ENCODE measurements at regions not wholly inside any gene's neighbourhood (a gene's known extent, or its start where the extent isn't known, plus 50 kb on each side); places are given as distances from the start of the nearest gene placed in this dataset.

DNA sequence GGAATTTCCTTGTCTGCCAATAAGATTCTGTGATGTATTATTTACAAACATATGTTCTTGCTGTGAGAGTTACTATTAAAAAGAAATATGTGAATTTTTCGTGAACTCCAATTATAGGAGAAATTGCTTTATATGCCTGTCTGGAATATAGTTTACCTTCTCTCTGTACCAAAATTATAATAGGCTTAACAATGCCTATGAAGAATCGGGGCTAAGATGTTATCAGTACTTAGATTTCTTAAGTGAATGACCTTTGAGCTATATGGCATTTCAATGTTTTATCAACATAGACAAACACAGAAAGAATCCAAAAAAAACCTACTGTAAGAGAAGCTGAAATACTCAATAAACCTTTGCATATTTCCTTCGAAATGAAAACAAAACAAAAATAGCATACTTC lies 323.1 kb upstream of the ADAMTS5 start:
- in situ Hi-C loops (cut with HindIII; ENCODE audit: low sequenced_read_pairs), result no loop called here

DNA sequence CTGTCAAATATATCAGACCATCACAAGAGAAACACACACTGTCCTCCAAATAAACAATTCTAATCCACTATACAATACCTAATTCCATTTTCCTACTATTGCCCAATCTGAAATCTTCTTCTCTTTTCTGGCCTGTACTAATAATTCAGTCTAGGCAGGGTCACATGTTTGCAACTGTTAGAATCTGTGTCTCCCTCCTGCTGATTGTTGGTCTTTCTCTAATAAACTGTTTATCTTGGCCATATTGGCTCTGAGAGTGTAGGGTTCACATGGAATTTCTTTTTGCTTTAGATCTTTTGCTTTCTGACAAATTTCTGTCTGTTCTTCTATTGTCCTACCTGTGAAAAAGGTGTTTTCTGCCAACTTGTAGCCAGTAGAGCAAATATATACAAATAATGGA lies 319.9 kb upstream of the ADAMTS5 start:
- in situ Hi-C loops (cut with HindIII; ENCODE audit: low sequenced_read_pairs), result no loop called here

DNA sequence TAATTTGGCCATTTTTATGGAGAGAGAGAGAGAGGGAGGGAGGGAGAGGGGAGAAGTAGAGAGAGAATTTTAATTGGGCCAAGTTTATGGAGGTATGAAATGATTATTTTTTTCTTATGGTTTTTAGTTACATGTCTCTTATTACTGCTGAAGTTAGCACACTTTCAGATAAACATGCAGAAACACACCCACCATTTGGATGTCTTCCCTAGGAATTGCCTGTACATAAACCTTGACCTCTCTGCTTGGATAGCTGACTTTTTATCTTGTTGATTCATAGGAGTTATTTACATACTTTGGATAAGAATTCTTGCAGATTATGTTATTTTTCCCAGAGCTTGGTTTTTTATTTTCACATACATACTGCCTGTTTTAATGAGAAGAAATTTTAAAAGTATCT lies 310.2 kb upstream of the ADAMTS5 start:
- in situ Hi-C loops (cut with HindIII; ENCODE audit: low sequenced_read_pairs), result no loop called here

DNA sequence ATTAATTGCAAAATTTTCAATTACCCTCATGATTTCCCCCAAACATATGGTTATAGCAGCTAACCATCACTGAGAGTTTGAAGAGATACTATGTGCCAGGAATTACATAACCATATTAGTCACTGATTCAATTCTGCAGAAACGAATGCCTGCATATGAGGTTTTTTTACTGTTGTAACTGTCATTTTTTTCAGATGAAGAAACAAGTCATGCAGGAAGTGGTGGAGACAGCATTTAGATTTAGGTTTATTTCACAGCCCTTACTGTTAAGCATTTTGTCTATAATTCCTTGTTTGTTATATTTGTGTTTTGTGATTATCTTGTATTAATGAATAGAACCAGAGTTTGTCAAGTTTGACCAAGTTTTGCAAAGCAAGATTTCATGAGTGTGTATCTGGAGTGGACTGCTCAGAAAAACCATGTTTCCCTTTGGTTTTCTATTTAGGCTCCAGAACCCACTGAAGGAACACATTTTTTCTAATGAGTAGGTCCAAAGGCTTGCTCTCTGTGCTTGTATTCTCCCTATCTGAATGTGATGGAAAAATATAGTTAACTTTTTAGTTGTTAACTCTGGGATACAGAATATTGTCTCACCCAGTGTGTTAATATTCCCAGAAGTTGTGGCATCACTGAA lies 308.5 kb upstream of the ADAMTS5 start:
- in situ Hi-C loops (cut with HindIII; ENCODE audit: low sequenced_read_pairs), result no loop called here

DNA sequence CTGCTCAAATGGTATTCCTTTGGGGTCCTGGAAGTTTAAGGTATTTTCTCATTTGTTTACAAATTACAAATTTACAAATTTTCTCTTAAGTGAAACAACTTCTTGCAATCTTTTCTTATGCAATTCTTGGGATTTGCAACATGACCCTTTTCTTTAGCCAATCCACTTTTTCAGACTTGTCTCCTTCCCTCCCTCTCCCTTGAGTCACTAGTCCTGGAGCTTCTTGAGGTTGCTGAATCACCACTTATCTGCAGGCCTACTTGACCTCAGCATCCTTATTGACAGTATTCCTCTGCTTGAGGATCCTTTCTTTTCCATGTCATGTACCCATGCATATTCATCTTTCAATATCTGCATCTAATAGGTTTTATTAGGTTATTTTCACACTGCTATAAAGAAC lies 302.8 kb upstream of the ADAMTS5 start:
- in situ Hi-C loops (cut with HindIII; ENCODE audit: low sequenced_read_pairs), result no loop called here

DNA sequence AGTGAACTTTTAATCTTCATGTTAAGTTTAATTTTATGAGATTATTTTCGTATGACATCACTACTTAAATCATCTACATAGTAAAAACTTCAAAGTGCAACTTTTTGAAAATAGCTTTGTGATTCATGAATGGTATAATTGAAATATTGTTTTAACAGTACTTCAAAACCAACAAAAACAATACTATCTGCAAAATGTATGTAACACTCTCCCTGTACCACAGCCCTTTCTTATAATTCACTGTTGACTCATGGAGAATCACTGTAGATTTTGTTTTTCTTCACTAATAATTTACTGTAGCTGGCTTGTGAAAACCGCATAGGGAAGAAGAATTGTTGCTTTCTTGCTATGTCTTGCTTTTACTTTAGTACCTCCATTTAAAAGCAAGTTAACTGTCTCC lies 301.4 kb upstream of the ADAMTS5 start:
- in situ Hi-C loops (cut with HindIII; ENCODE audit: low sequenced_read_pairs), result no loop called here

DNA sequence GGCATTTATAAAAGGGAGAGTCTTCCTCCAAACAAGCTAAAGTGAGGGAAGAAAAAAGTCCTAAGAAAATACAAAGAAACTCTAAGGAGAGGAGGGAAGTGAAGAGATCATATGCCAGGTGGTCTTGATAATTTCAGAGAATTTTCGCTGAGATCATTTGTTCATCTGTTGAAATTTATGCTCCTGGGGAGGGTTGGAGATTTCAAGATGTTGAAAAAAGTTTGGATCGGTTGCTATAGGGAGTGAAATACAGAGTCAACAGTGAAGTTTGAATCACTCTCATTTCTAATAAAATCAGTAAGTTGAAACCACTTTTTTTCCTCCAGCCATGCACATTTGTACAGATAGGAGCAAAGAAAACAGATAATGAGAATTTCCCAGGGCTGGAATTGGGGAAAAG lies 299.1 kb upstream of the ADAMTS5 start:
- in situ Hi-C loops (cut with HindIII; ENCODE audit: low sequenced_read_pairs), result no loop called here

DNA sequence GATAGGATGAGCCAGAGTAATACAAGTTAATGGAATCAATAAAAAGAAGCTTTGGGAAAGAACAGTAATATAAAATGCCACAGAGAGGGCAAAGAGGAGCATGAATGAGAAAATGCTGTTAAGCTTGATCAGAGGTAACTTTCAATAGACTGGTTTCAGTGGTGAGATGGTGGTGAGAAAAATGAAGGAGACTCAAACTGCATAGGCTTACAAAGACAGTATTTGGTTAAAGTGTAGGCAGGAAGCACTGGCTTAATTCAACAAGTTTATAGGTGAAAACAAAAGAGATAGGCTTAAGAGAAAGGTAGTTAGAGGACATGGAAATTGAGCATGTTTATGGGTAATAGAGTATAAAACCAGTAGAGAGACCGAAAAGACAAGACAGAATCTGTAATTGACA lies 298.6 kb upstream of the ADAMTS5 start:
- in situ Hi-C loops (cut with HindIII; ENCODE audit: low sequenced_read_pairs), result no loop called here

DNA sequence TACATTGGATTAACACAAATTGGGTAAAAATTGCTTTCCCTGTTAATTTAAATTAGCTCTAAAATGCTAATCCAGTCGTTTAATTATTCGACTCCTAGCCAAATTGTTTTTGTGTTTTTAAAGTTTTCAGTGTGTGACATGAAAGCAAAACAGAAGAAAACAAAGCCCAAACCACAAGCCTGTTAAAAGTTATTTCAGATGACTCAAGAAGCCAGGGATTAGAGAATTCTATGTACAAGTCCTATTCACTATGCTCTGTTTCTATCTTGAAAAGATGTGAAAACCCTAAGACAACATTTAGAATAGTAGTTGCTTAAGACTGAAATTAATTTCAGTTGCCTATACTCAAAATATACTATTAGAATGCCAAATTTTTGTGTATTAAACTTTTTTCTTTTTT lies 294.8 kb upstream of the ADAMTS5 start:
- in situ Hi-C loops (cut with HindIII; ENCODE audit: low sequenced_read_pairs), result no loop called here

DNA sequence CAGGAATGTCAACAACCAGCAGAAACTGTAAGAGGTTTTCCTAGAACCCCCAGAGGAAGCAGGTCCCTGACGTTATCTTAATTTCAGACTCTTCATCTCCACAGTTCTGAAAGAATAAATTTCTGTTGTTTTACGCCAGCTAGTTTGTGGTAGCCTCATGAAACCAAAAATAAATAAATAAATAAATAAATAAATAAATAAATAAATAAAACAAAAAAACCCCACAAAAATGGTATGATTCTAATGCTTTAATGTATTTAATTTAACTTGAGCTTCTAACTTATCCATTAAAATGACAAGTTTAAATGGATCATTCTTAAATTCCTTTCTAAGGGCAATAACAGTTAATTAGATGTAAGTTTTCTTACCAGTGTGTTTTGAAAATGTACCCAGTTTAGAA lies 293.8 kb upstream of the ADAMTS5 start:
- in situ Hi-C loops (cut with HindIII; ENCODE audit: low sequenced_read_pairs), result no loop called here

DNA sequence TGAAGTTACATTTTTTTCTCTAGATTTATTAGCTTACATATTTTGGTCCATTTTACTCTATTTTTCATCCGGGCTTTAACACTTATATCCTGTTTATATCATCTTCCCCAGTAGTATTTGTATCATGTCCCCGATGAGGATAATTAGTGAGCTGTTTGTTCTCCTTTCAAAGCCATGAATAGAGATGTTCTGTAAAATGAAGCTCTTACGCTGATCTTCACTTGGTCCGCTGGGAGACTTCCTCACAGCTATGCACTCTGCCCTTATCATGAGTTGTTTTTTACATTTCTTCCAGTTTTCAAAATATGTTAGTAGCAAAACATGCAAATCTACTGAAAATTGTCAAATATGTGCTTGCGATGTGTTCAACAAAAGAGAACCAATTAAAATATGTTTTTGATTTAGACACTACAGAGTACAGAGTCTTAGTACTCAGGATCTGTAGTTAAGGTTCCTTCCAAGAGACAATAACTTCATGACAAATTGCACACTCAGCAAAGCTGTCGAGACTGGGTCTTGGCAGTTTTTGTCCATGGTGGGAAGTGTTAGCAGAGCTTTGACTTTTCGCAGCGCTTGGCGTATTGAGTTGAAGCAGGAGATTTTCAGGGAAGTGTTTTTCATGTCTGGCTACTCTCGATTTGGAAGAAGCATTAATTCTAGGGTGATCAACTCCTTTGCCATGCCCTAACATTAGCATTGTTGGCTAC lies 292.0 kb upstream of the ADAMTS5 start:
- in situ Hi-C loops (cut with HindIII; ENCODE audit: low sequenced_read_pairs), result no loop called here

DNA sequence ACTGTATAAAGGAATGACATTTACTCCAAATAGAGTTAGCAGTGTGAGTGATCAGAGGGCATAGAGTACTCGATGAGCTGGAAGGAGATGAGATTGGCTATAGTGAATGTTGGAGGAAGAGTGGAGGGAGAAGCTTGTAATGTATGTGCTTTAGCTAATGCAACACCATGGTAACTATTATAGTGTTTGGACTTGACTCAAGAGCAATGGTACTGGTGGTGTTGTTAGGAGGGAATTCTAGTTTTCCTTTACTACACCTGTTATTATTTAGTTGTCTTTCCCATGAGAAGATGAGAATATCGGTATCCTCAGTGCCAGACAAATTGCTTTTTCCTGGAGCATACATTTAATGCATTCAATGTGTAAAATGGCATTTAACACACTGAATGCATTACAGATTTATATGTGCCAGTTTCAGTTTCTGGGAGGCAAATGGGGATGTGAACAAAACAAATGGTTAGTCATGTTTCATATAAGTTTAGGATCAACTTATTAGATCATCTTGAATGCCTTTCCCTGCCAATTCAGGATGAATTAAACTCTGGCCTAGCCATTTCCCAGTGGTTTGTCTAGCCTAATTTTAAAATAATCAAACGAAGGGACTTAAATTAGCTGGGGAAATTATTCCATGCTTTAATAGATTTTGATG lies 291.1 kb upstream of the ADAMTS5 start:
- in situ Hi-C loops (cut with HindIII; ENCODE audit: low sequenced_read_pairs), result no loop called here

DNA sequence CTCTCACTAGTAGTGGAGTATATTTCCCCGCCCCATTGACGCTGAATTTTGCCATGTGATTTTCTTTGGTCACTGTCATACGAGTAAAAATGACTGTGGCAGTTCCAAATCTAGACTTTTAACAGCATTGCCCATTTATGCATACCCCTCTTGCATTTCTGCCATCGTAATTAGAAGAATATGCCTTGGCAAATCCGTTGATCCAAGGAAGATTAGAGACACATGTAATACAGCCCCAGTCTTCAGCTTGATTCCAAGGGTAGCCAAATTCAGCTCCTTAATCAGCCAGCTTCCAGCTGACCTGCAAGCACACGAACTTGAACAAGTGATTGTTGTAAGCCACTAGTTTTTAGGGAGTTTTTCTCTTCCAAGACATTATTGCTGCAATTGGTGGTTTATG lies 290.3 kb upstream of the ADAMTS5 start:
- in situ Hi-C loops (cut with HindIII; ENCODE audit: low sequenced_read_pairs), result no loop called here

DNA sequence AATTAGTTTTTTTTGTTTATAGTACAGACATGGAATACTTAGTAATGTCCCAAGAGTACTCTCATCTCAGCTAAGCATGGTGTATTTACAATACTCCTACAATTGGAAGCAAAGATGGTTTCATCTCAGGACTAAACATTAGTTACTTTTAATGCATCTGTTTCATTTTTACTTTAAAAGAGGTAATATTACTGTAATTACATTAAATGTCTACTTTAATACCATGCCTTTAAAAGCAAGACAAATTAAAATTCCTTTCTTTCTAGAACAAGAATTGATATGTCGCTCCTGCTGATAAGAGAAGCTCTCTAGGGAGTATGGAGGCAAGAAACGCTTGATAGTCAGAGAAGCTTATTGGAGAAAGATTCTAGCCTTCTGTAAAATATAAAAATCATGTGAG lies 284.9 kb upstream of the ADAMTS5 start:
- in situ Hi-C loops (cut with HindIII; ENCODE audit: low sequenced_read_pairs), result no loop called here

DNA sequence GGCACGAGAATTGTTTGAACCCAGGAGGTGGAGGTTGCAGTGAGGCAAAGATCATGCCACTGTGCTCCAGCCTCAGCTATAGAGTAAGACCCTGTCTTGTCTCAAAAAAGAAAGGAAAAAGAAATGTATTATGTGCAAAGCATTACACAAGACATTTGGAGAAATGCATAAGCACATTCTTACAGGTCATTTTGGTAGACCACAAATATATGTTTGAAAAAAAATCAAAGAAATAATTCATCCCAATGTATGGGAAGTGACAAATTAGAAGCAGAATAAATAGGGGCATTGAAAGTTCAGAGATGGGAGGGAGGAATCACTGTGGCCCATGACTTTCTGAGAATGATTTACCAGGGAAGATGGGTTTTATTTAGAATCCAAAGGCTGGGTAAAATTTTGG lies 283.5 kb upstream of the ADAMTS5 start:
- in situ Hi-C loops (cut with HindIII; ENCODE audit: low sequenced_read_pairs), result no loop called here

DNA sequence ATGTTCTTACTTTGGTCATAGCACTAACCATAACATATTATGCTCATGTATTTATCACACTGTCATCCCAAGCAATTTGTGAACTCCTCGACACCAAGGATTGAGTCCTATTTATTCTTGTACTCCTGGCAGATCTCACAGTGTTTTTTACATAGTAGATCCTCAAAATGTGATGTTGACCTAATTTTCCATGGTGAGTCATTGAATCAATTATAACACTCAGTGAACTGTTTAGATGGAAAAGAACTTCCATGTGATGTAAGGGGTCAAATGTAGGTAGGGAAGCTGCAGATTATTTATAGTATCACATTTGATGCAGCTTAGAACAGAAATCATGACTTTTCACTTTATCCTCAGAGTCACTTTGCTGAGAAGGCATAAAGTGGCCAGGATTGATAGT lies 281.9 kb upstream of the ADAMTS5 start:
- in situ Hi-C loops (cut with HindIII; ENCODE audit: low sequenced_read_pairs), result no loop called here

DNA sequence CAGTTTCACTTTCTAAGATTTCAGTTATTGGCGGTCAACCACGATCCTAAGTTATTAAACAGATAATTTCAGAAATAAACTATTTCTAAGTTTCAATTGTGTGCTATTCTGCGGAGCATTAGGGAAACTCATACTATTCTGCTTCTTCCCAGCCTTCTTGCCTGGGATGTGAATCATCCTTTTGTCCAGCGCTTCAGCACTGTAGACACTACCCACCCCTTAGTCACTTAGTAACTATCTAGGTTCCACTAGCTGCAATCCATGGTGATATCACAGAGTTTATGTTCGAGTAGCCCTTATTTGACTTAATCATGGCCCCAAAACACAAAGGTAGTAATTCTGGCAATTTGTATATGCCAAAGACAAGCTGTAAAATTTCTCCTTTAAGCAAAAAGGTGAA lies 279.9 kb upstream of the ADAMTS5 start:
- in situ Hi-C loops (cut with HindIII; ENCODE audit: low sequenced_read_pairs), result no loop called here

DNA sequence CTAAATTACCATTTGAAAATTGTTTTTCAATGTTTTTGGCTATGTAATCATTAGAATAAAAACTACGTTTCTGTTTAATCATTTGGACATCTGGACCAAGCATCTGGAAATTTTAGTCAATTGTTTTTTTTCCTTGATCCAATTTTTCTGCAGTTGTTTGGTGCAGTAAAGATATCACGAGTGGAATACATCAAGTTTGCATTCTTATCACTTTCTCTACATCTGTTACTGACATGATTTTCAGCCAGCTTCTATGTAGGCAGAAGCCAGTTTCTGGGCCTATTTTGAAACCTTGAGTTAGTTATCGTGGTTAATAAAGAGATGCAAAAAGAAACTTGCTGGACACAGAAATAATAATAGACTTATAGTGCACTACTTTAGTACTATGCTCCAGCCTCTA lies 277.9 kb upstream of the ADAMTS5 start:
- in situ Hi-C loops (cut with HindIII; ENCODE audit: low sequenced_read_pairs), result no loop called here

DNA sequence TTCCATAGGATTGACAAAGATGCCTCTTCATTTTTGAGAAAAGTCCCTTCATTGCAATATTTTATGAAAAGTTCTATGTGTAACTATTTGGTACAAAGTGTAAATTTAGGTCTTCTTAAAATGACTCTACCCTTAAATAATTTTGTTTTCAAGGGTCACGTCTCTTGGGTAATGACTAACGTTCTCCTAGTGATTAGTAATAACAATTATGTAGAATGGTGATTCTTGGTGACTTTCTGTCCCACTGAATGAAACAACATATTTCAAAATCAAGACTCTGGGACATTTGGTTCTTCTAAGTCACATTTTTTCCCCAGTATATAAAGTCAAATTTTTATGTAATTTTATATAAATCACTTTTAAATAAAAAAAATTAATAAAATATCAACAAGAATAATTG lies 277.5 kb upstream of the ADAMTS5 start:
- in situ Hi-C loops (cut with HindIII; ENCODE audit: low sequenced_read_pairs), result no loop called here

DNA sequence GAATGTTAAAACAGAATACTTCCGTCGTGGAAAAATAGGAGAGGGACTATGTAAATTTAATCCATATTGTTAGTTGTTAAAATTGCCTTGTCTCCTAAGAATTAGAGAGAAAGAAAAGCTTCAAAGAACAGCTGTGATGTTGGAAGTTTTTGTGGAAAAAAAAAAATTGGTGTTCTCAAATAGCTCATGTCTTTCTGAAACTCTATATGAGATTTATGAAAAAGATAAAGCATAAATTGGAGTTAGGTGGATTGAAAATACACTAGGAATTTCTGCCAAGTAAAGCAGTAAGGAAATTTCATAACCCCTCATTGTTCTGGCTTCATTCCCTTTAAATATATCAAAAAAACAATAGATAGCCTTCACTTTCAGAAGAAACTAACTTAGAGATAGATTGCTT lies 274.0 kb upstream of the ADAMTS5 start:
- in situ Hi-C loops (cut with HindIII; ENCODE audit: low sequenced_read_pairs), result no loop called here

DNA sequence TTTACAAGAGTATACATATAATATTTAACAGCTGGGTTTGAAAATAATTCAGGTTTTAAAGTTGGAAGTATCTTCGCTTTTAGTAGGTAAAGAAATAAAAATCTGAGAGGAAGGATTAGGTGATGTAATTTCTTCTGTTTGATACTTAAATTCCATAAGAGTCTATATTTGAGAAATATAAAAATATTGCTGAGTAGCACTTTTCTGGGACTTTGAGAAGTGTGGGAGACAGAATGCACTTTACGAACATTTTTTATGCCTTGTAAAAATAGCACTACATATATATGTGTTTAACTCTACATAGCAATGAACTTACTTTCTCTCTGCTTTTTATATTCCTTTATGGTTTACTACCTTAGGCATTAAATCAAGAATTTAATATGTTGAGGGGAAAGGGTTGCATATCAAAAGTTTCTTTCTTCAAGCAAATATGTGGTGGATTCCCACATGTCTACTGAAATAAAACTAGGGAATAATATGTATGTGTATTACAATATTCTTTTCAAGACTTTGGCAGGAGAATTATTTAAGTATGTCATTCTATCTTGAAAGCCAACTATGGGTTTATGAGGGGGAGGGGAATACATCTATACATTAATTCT lies 266.7 kb upstream of the ADAMTS5 start:
- in situ Hi-C loops (cut with HindIII; ENCODE audit: low sequenced_read_pairs), result no loop called here

DNA sequence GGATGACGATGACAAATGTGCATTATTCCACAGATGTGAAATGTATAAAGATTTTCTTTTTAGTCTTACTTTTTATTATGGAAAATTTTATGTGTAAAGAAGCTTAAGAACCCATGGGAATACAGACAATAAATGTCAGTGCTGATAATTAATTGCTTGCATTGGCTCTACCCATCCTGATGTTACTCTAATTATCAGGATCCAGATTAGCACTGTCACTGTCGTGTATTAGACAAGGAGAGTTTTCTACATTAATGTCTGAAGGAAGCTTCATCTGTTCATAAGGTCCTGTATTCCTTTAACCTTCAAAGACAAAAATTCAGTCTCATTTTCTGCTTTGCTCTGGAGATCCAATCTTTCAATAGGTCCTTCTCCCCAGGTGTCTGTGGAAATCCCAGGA lies 259.1 kb upstream of the ADAMTS5 start:
- in situ Hi-C loops (cut with HindIII; ENCODE audit: low sequenced_read_pairs), result no loop called here

Measured in DLD1 (cell line).